CD4-positive, alpha-beta memory T cell (primary cell): ENCODE measurements at regions not wholly inside any gene's neighbourhood (a gene's known extent, or its start where the extent isn't known, plus 50 kb on each side); places are given as distances from the start of the nearest gene placed in this dataset.

Source experiments
- CTCF ChIA-PET: fragments of 350-600 bp; sonication (Branson Sonifier 250); formaldehyde crosslinking; loops from one replicate; lab custom pipeline; 2021; ENCODE audit warnings: inconsistent platforms; ENCODE audit not compliant: partially characterized antibody; lab: Charles Lee
- POLR2A ChIA-PET: fragments of 350-600 bp; sonication (Branson Sonifier 250); formaldehyde crosslinking; loops from one replicate; lab custom pipeline; 2021; ENCODE audit not compliant: partially characterized antibody; lab: Charles Lee
- DNase-seq, 5 donors: peaks; one replicate each; pipeline versions ENCODE4 v3.0.0 to v3.0.0-alpha.2; 2020 to 2022; ENCODE audit warnings: mixed read lengths in 1 of 5
- H3K27ac ChIP-seq: one replicate; pipeline ENCODE4 v1.7.0; 2013; ENCODE audit warnings: low read depth, low read length
- H3K27me3 ChIP-seq: 2 replicates; pipeline ENCODE4 v1.7.0; 2013; ENCODE audit warnings: mild to moderate bottlenecking, low read length, moderate library complexity; ENCODE audit not compliant: insufficient read depth
- H3K36me3 ChIP-seq: 2 replicates; pipeline ENCODE4 v1.7.0; 2013; ENCODE audit warnings: mild to moderate bottlenecking, low read length, moderate library complexity; ENCODE audit not compliant: insufficient read depth
- H3K4me1 ChIP-seq: 2 replicates; pipeline ENCODE4 v1.7.0; 2013; ENCODE audit warnings: mild to moderate bottlenecking, low read length, moderate library complexity; ENCODE audit not compliant: insufficient read depth
- H3K4me3 ChIP-seq, 2 donors: one replicate each; pipeline ENCODE4 v1.7.0; 2013; ENCODE audit warnings: low read length in 2 of 2, mild to moderate bottlenecking in 1 of 2
- H3K9me3 ChIP-seq, 2 donors: one replicate each; pipeline ENCODE4 v1.7.0; 2013; ENCODE audit warnings: low read length in 2 of 2, control low read depth in 1 of 2; ENCODE audit not compliant: control insufficient read depth in 1 of 2
- H3K27ac Mint-ChIP-seq, 7 donors: one replicate each; pipeline ENCODE4 v1.8.0; 2020 to 2021; ENCODE audit warnings: mixed read lengths in 7 of 7, mild to moderate bottlenecking in 6 of 7, inconsistent platforms in 3 of 7, moderate library complexity in 3 of 7
- H3K27me3 Mint-ChIP-seq, 2 donors: one replicate each; pipeline ENCODE4 v1.8.0; 2020 to 2021; ENCODE audit warnings: mixed read lengths in 2 of 2
- H3K36me3 Mint-ChIP-seq, 2 donors: one replicate each; pipeline ENCODE4 v1.8.0; 2020 to 2021; ENCODE audit warnings: mixed read lengths in 2 of 2, inconsistent platforms in 1 of 2, mild to moderate bottlenecking in 1 of 2
- H3K4me1 Mint-ChIP-seq, 4 donors: one replicate each; pipeline ENCODE4 v1.8.0; 2020 to 2021; ENCODE audit warnings: mixed read lengths in 4 of 4, mild to moderate bottlenecking in 1 of 4
- H3K4me3 Mint-ChIP-seq, 8 donors: one replicate each; pipeline ENCODE4 v1.8.0; 2020 to 2021; ENCODE audit warnings: mixed read lengths in 8 of 8, mild to moderate bottlenecking in 7 of 8, moderate library complexity in 6 of 8, inconsistent platforms in 3 of 8
- H3K9me3 Mint-ChIP-seq, 8 donors: one replicate each; pipeline ENCODE4 v1.8.0; 2020 to 2021; ENCODE audit warnings: mixed read lengths in 8 of 8, mild to moderate bottlenecking in 5 of 8, inconsistent platforms in 3 of 8, moderate library complexity in 1 of 8
- intact Hi-C: fragments of 100-400 bp; cut with micrococcal nuclease; formaldehyde crosslinking; loops from one replicate; pipeline ENCODE4 v1.15.1; 2023

GRCh38 chr2:24411488-24412151 lies 51.3 kb upstream of the ITSN2 start:
- CTCF ChIA-PET = interaction anchor here (1.0 to 8.5 kb wide), 6 partner anchors 10 to 416 kb away, joined by 3 to 222 read pairs (median 14); no protein-coding TSS in a partner anchor
- Mint-ChIP-seq H3K36me3 (no peaks in the 10 kb centered on the region), H3K27me3 (peaks cover 7 to 13% of the 10 kb centered on the region in 2 donors), H3K4me3 (no peak overlapping the region), H3K9me3 (no peaks in the 10 kb centered on the region), H3K4me1 (no peaks in the 10 kb centered on the region), H3K27ac (no peak overlapping the region)
- no peaks in the 10 kb centered on the region for H3K27me3 ChIP-seq
- no peak overlapping the region for H3K27ac ChIP-seq
- no peaks in the 10 kb centered on the region for H3K9me3 ChIP-seq
- no peaks in the 10 kb centered on the region for H3K4me1 ChIP-seq
- intact Hi-C loops = loop anchor here (2.0 kb wide), 1 partner anchor 281 kb away; no protein-coding TSS in a partner anchor
- no peaks in the 10 kb centered on the region for H3K36me3 ChIP-seq
- H3K4me3 ChIP-seq = no peak overlapping the region
- no peak for DNase-seq
- POLR2A ChIA-PET = no interaction called here

DNA sequence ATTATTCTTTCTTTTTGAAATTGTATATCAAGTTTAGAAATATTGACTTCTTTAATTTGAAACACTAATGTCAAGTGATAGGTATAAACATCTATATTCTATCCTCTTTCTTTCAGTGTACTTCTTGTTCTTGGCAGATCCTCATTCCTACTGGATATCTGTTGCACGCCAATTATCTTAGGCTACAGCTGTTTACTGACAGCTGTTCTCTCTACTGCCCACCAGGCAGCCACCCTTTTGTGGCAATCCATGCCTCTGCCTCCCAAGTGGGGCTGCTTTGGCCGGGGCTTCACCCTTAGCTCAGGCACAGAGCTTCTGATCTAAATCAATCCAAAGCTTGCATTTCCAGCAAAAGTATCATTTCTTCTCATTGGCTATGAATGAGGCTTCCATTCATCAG lies 50.6 kb upstream of the ITSN2 start:
- no peaks in the 10 kb centered on the region for H3K36me3 ChIP-seq
- H3K4me3 ChIP-seq = no peak overlapping the region
- H3K4me1 ChIP-seq = no peaks in the 10 kb centered on the region
- ChIA-PET CTCF (interaction anchor here (0.8 to 8.5 kb wide), 14 partner anchors 11 to 785 kb away, joined by 3 to 222 read pairs (median 5); no protein-coding TSS in a partner anchor), POLR2A (interaction anchor here (1.3 kb wide), 1 partner anchor 417 kb away, joined by 6 read pairs; no protein-coding TSS in a partner anchor)
- Mint-ChIP-seq H3K4me1 (no peaks in the 10 kb centered on the region), H3K36me3 (no peaks in the 10 kb centered on the region), H3K27me3 (peaks cover 7 to 13% of the 10 kb centered on the region in 2 donors), H3K4me3 (no peak overlapping the region), H3K9me3 (no peaks in the 10 kb centered on the region), H3K27ac (no peak overlapping the region)
- H3K9me3 ChIP-seq = no peaks in the 10 kb centered on the region
- intact Hi-C loops = loop anchor here (1.0 to 2.0 kb wide), 3 partner anchors 282 to 785 kb away; no protein-coding TSS in a partner anchor
- DNase-seq = no peak
- no peak overlapping the region for H3K27ac ChIP-seq
- no peaks in the 10 kb centered on the region for H3K27me3 ChIP-seq

DNA sequence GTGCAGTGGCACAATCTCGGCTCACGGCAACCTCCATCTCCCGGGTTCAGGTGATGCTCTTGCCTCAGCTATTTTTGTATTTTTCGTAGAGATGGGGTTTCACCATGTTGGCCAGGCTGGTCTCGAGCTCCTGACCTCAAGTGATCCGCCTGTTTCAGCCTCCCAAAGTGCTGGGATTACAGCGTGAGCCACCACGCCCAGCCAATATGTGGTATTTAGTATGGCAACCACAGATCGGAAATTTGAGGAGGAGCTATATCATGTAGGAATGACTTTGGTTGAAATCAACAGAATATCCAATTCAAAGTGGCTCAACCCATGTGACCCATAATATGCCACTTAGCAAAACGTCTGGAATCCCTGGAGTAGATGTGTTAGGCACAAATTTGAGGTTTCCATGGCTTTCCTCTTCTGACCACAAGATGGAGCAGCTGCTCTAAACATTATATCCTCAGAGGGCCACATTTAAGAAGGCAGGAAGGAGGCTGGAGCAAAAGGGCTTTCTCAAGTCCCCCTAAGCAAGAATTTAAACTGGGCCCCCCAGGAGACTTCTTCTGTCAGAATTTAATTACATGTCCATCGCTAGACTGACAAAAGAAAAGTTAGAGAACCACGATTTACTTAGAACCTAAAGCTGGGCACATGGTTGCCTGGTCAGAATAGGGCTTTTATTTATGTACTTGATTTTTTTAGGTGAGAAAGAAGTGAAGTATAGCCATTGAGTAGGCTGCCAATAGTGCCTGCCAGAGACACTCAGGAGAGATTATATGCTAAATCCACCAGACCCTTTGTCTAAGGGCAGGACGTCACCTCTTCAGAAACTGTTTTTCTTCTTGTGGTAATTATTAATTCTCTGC lies 49.6 kb upstream of the ITSN2 start:
- intact Hi-C loops = loop anchor here (1.0 to 2.0 kb wide), 3 partner anchors 283 to 786 kb away; no protein-coding TSS in a partner anchor
- H3K4me1 ChIP-seq = no peaks in the 10 kb centered on the region
- no peak overlapping the region for H3K27ac Mint-ChIP-seq
- H3K27me3 Mint-ChIP-seq = peaks cover 7 to 13% of the 10 kb centered on the region in 2 donors
- peak in 4 of 5 donors; percentile 49 to 53 (median 52) for DNase-seq
- H3K36me3 Mint-ChIP-seq = no peaks in the 10 kb centered on the region
- H3K4me3 ChIP-seq = no peak overlapping the region
- no peaks in the 10 kb centered on the region for H3K27me3 ChIP-seq
- H3K36me3 ChIP-seq = no peaks in the 10 kb centered on the region
- POLR2A ChIA-PET = interaction anchor here (0.9 to 1.3 kb wide), 2 partner anchors 418 to 786 kb away, joined by 3 to 6 read pairs; no protein-coding TSS in a partner anchor
- CTCF ChIA-PET = interaction anchor here (0.7 to 8.5 kb wide), 31 partner anchors 10 to 786 kb away, joined by 3 to 222 read pairs (median 4); no protein-coding TSS in a partner anchor
- H3K9me3 Mint-ChIP-seq = no peaks in the 10 kb centered on the region
- H3K27ac ChIP-seq = no peak overlapping the region
- no peaks in the 10 kb centered on the region for H3K9me3 ChIP-seq
- H3K4me1 Mint-ChIP-seq = no peaks in the 10 kb centered on the region
- H3K4me3 Mint-ChIP-seq = no peak overlapping the region
